Erythroblast (primary cell): ENCODE measurements at regions not wholly inside any gene's neighbourhood (a gene's known extent, or its start where the extent isn't known, plus 50 kb on each side); places are given as distances from the start of the nearest gene placed in this dataset.

Experiments
- GATA1 ChIP-seq: IDR thresholded peaks from 2 replicates; pipeline ENCODE4 v1.6.1; 2011; ENCODE audit warnings: low read depth, mild to moderate bottlenecking, control low read depth, low read length, moderate library complexity
- POLR2A ChIP-seq: IDR thresholded peaks from 2 replicates; pipeline ENCODE4 v1.6.1; 2011; ENCODE audit warnings: mild to moderate bottlenecking, low read length

GRCh38 chrX:97740886-97741285, 857.2 kb downstream of the RPA4 start:
- no peak for TF ChIP-seq POLR2A
- no peak for TF ChIP-seq GATA1
